GM19372 (cell line): ENCODE measurements at regions not wholly inside any gene's neighbourhood (a gene's known extent, or its start where the extent isn't known, plus 50 kb on each side); places are given as distances from the start of the nearest gene placed in this dataset.

Source experiments
- ATAC-seq: cut with Tn5 transposase; IDR thresholded peaks from one replicate; pipeline ENCODE4 v1.9.1; 2021; ENCODE audit warnings: mild to moderate bottlenecking, low read depth, moderate library complexity; ENCODE audit not compliant: unreplicated experiment

DNA sequence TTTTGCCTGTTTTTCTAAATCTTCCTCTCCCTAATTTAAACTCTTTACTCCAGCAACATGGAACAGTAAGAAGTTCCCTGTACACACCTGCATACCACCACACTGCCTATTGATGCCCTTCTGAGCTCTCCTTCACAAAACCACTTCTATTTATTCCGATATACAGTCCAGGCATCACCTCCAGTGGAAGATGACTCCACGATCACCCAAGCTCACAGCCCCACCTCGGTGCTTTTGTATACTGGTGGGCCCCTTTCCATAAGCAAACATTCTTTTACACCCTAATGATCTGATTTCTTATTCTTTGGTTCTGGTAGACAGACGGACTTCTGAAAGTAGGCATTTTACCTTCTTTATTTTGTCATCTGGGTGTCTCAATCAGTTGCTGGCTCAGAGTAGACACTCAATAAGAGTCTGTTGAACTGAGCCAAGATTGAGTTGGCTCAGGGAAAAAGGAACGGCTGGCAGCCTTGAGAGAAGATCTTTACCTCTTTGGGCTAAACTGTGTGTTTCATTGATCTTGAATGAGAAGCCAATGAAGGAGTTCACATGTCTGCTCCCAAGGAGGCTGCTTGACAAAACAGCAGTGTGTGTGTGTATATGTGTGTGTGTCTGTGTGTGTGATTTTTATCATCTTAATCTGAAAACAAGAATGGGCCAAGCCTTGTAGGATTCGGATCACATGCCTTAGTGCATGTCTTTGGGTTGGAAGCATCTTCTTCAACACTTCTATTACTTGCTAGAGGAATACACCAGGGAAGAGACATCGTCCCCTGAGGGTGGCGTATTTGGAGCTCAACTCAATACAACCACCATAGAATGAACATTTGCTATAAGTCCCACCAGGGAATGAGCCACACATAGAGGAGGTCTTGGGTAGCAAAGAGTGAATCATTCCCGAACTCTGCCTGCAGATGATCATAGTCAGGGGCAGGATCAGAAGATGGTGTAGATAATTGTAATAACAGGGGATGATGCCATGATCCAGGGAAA lies 341.8 kb downstream of the CYRIA start:
- no peak for ATAC-seq

GRCh38 chr2:16323126-16323520 lies 342.5 kb downstream of the CYRIA start:
- no peak for ATAC-seq

DNA sequence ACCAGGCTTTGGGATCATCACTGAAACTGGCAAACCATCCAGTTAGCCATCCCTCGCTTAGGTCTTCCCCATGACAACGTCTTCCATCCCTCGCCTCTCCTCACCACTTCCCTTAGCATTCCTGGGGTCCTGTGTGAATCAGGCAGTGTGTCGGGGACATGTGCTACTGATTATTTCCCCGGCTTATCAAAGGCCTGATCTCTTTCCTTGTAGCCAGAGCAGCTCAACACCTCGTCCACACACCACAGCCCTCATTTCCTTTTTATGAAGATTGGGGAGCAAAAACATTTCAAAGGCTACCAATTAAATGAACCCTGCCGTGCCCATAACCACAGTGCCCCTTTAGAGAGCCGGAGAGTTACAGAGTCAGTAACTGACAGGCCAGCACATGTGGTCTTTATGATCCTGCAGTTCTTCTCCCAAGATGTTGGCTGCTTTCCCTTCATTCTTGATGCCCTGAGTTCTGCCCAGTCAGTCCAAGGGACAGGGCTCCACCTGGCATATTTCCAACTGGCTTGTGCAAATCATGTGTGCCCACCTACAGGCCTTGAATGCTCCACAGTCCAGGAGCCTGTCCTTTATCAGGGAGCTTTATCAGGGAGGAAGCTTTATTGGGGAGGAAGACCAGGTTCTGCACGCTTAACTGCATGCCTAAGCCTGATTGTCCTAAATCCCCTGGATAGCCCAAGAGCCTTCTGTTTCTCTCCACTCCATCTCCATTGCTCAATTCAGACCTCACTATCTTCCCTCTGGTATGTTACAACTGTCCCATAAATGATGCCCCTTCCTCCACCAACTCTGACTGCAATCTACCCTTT lies 343.1 kb downstream of the CYRIA start:
- ATAC-seq, result no peak

DNA sequence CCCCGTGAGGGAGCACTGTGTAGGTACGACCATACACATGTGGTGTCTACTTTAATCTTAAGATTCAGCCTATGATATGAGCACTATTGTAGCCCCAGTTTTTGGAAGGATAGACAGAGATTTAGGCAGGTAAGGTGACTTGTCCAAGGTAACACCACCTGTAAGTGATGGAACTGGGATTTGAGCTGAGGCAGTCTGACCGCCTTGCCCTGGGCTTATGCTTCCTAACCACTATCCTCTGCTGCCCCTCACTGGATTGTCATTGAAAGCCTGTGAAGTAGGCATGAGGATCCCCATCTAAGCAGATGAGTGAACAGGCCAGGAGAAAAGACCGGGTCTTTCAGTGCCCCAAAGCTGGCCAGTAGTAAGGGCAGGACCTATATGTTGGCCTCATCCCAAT lies 343.8 kb downstream of the CYRIA start:
- no peak for ATAC-seq

GRCh38 chr2:16321256-16321655 lies 344.4 kb downstream of the CYRIA start:
- ATAC-seq, result no peak

DNA sequence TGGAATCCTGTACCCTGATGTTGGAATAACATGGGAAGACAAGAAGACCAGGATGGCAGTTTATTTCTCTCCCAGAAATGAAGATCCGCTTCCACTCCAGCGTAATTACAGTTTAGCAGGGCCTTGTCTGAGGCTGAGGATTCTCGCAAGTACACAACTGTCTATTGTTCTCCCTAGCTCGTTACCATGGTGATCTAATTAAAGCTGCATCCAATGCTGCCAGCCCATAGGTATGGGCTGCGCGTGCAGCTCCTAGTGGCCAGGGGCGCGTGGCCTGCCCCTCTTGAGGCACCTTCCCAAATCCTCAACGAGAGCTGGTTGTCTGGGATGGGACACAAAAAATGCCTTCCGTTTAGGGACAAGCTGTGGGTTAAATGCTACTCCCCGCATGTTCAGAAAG lies 344.9 kb downstream of the CYRIA start:
- ATAC-seq, result no peak

DNA sequence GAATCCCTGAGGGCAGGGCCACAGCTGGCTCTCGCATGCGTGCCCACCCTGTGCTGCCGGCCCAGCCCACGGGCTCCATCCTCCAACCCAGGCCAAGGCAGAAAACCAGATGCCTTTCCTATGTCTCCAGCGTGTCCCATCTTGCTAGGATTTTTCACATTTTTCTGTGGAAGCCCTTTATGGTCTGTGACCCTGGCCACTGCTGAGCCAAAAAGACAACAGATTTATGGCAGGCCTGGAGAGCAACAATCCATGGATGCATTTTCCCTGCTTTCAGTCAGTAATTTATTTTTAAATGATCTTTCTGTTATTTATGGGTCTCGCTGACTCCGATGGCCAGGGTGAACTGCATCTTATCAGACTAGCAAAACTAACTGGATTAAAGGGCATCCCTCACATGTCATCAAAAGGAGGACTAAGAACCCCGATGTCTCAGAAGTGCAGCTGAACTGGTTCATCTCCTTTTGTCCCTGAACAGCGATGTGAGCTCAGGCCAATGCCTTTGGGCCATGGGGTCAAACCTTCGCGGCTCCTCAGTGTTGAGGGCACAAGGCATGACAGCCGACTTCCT lies 346.0 kb downstream of the CYRIA start:
- no peak for ATAC-seq

DNA sequence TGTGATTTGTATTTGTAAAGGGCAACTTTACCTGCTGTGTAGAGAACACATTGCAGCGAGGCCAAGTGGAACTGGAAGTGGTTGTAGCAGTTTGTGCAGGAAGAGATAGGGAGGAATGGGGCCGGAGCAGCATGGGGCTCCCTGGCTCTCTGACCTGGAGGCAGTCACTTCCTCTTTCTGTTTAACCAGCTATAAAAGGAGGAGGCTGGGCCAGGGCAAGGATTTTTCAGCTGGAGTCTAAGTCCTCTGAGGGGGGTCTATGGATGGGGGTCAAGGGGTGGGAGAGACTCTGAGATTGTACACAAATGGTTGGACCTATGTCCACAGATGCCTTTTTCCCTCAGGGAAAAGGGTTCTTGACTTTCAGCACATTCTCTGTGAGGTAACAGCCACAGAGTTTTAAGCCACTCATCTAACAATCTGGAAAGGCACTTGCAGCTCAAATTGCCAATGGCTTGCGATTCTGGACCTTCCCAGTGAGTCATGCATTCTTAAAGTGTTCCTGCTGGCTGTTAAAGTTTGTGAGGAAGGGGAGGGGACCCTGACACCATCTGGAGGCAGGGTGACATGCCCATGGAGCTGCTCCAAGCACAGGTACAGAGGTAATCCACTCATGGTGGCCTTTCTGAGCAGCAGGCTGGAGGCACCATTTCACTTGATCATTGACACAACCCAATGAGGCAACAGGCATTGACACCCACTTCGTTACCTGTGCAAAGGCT lies 347.0 kb downstream of the CYRIA start:
- ATAC-seq, result no peak

GRCh38 chr2:16318051-16318450 lies 347.6 kb downstream of the CYRIA start:
- no peak for ATAC-seq

DNA sequence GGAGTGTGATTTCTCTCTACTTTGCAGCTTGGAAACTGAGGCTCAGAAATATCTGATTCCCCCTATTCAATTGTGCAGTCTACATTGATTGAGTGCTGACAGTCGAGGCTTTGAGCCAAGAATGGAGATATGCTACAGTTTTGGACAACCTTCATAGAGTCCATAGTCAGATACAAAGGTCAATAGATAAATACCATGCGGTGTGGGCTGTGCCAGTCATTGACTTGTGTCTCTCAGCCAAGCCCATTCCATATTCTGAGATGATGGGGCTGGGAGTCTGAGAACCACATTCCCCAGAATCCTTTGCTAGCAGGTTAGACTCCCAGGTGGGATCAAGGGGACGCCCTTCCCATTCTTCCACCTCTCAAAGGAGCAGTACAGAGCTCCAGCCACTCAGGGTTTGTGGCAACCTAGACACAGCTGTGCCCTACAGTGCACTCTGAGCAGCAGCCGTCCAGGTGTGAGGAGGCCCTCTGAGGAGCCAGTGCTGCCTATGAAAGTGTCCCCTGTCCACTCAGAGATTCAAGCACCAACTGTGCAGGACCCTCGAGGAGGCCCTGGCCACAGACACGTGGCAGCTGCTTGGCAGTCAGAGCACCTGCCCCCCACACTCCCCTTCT lies 348.3 kb downstream of the CYRIA start:
- no peak for ATAC-seq

GRCh38 chr2:16316456-16317210 lies 349.0 kb downstream of the CYRIA start:
- no peak for ATAC-seq

DNA sequence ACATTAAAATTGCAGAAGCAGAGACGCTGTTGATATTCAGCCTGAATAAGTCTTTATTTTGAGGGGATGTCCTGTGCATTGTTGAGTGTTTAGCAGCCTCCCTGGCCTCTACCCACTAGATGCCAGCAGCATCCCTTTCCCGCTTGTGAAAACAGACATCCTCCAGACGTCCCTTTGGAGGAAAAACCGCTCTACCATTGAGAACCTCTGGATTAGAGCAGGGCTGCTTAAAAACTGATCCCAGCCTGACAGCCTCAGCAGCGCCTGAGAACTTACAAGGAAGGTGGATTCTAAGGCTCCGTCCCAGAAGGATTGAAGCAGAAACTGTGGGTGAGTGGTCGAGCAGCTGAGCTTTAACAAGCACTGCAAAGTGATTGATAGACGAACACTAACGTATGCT lies 349.7 kb downstream of the CYRIA start:
- ATAC-seq, result no peak

GRCh38 chr2:16315458-16315835 lies 350.2 kb downstream of the CYRIA start:
- no peak for ATAC-seq

DNA sequence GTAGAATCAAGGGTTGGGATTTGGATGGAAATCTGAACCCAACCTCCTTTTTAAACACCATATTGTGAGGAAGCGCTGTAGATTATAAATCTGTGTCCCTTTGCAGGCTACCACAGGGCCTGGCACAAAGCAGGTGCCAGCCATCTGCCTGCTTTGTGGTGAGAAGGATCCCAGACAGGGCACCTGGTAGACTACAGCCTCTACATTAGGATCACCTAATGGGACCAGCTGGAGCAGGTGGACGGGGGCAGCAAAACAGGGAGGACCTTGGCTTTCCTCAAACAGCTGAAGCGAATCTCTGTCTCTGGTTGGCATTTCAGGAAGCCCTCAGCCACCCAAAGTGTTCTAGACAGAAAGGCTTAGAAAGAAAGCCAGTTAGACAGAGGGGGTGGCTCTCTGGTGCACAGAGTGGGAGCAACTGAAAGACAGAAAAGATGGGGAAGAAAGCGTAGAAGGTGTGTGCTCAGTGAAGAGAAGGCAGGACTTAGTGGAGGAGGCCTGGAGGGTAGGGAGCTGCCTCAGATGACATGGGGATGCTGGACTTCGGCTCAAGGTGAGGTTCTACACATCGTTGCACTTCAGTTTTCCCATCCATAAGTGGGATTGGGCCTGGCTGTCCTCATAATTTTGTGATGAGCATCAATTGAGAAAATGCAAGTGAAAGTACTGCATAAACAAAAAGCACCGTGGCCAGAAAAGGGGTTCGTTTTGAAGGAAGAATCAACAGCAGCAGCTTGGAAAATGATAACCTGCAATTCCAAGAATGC lies 350.8 kb downstream of the CYRIA start:
- ATAC-seq, result no peak

DNA sequence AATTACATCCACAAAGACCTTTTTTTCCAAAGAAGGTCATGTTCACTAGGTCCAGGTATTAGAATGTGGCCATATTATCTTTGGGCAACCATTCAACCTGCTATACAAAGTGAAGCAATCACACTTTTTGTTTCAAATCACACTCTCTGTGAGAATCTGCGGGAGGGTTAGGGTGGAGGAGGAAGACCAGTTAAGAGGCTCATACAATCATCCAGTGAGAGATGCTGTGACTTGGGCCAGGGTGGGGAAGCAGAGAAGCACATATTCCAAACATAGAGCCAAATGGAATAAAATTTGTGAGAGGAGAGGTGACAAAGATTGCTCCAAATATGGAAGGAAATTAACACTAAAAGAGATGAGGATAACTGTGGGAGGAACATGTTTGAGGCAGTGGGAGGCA lies 351.6 kb downstream of the CYRIA start:
- ATAC-seq, result no peak

DNA sequence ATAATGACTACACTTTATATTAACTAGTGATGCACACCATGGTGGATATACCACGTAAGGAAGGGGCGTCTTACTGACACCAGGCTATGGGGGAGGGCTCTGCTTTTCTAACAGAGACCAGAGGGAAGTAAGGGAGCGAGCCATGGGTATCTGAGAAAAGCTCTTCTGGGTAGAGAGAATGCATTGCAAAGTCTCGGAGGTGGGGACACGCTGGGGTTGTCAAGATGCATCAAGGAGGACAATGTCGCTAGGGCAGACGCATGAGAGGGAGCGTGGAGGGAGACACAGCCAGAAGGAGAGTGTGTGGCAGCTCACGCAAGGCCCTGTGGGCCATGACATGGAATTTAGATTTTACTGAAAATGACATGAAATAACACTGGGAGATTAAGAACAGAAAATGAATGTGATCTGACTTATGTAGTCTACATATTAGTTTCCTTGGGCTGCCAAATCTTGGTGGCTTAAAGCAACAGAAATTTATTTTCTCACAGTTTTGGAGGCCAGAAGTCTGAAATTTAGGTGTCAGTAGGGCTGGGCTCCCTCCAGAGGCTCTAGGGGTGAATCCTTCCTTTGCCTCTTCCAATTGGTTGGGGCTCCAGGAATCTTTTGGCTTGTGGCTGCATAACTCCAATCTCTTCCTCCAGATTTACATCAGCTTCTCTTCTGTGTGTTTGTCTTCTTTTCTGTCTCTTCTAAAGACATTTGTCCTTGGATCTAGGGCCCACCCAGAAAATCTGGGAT lies 352.2 kb downstream of the CYRIA start:
- no peak for ATAC-seq

GRCh38 chr2:16312771-16313170 lies 352.9 kb downstream of the CYRIA start:
- ATAC-seq, result no peak
